Activated CD8-positive, alpha-beta memory T cell treated with anti-CD3 and anti-CD28 coated beads, Interleukin-2, amount 50 U/mL, for 24 hours (primary cell): ENCODE measurements at regions not wholly inside any gene's neighbourhood (a gene's known extent, or its start where the extent isn't known, plus 50 kb on each side); places are given as distances from the start of the nearest gene placed in this dataset.

Experiments
- DNase-seq: peaks from one replicate; pipeline ENCODE4 v3.0.0-alpha.2; 2020; ENCODE audit errors: extremely low read depth

GRCh38 chr10:3625959-3626751 is 158.9 kb downstream of the KLF6 start:
- no peak for DNase-seq

GRCh38 chr10:3624367-3624766 is 160.6 kb downstream of the KLF6 start:
- DNase-seq = no peak

GRCh38 chr10:3623746-3624145 is 161.3 kb downstream of the KLF6 start:
- DNase-seq = no peak

- DNase-seq = no peak
Observed at GRCh38 chr10:3622845-3623621, 162.0 kb downstream of the KLF6 start.

- no peak for DNase-seq
Observed at GRCh38 chr10:3622427-3622826, 162.6 kb downstream of the KLF6 start.

- DNase-seq = no peak
Observed at GRCh38 chr10:3620818-3621217, 164.2 kb downstream of the KLF6 start.

GRCh38 chr10:3619241-3619640 is 165.8 kb downstream of the KLF6 start:
- no peak for DNase-seq

GRCh38 chr10:3616880-3617279 is 168.1 kb downstream of the KLF6 start:
- no peak for DNase-seq

- DNase-seq = no peak
Observed at GRCh38 chr10:3613318-3613717, 171.7 kb downstream of the KLF6 start.

- DNase-seq = no peak
Observed at GRCh38 chr10:3612183-3613001, 172.6 kb downstream of the KLF6 start.

- no peak for DNase-seq
Observed at GRCh38 chr10:3606309-3606708, 178.7 kb downstream of the KLF6 start.

GRCh38 chr10:3605882-3606281 is 179.1 kb downstream of the KLF6 start:
- no peak for DNase-seq

- no peak for DNase-seq
Observed at GRCh38 chr10:3595736-3596135, 189.3 kb downstream of the KLF6 start.

GRCh38 chr10:3593611-3594010 is 191.4 kb downstream of the KLF6 start:
- DNase-seq = no peak

GRCh38 chr10:3592424-3592823 is 192.6 kb downstream of the KLF6 start:
- no peak for DNase-seq

- DNase-seq = no peak
Observed at GRCh38 chr10:3588816-3589215, 196.2 kb downstream of the KLF6 start.

GRCh38 chr10:3588346-3588745 is 196.7 kb downstream of the KLF6 start:
- no peak for DNase-seq

GRCh38 chr10:3584926-3585784 is 199.9 kb downstream of the KLF6 start:
- DNase-seq = no peak

- DNase-seq = no peak
Observed at GRCh38 chr10:3580565-3580964, 204.4 kb downstream of the KLF6 start.

- no peak for DNase-seq
Observed at GRCh38 chr10:3579845-3580244, 205.2 kb downstream of the KLF6 start.

- DNase-seq = no peak
Observed at GRCh38 chr10:3578682-3579081, 206.3 kb downstream of the KLF6 start.
